Small intestine (tissue), 7 donors: ENCODE measurements at regions not wholly inside any gene's neighbourhood (a gene's known extent, or its start where the extent isn't known, plus 50 kb on each side); places are given as distances from the start of the nearest gene placed in this dataset.
"Not testable (repeated sequence)": the region's sequence is repeated elsewhere in the genome, so short reads cannot be mapped to it uniquely, and the experiment has no call there.

Experiments
- DNase-seq, 2 donors: peaks; one replicate each; pipeline versions ENCODE4 v3.0.0 to v3.0.0-alpha.2; 2013
- FAIRE-seq: peaks from 2 replicates; lab custom pipeline; 2012; peaks lifted over from hg19 to GRCh38; lab: Jason Lieb, UNC
- H3K27ac ChIP-seq, 3 donors: one replicate each; pipeline ENCODE4 v1.5.1; 2013; ENCODE audit warnings: low read length in 2 of 3, mild to moderate bottlenecking in 2 of 3, control low read depth in 1 of 3, inconsistent platforms in 1 of 3, low read depth in 1 of 3, moderate library complexity in 1 of 3
- H3K27me3 ChIP-seq, 3 donors: one replicate each; pipeline ENCODE4 v1.6.1; 2013; ENCODE audit warnings: low read length in 3 of 3, inconsistent platforms in 1 of 3; ENCODE audit not compliant: control insufficient read depth in 3 of 3, insufficient read depth in 3 of 3
- H3K36me3 ChIP-seq, 3 donors: one replicate each; pipeline ENCODE4 v1.6.1; 2013; ENCODE audit warnings: low read length in 3 of 3, inconsistent platforms in 1 of 3, low read depth in 1 of 3, mild to moderate bottlenecking in 1 of 3, moderate library complexity in 1 of 3; ENCODE audit not compliant: control insufficient read depth in 3 of 3, insufficient read depth in 2 of 3
- H3K4me1 ChIP-seq, 3 donors: one replicate each; pipeline ENCODE4 v1.6.1; 2013; ENCODE audit warnings: low read length in 2 of 3, inconsistent platforms in 1 of 3, low read depth in 1 of 3, mild to moderate bottlenecking in 1 of 3, moderate library complexity in 1 of 3; ENCODE audit not compliant: control insufficient read depth in 3 of 3, insufficient read depth in 2 of 3
- H3K4me3 ChIP-seq, 3 donors: one replicate each; pipeline ENCODE4 v1.5.1; 2013; ENCODE audit warnings: low read length in 3 of 3, control low read depth in 1 of 3, inconsistent platforms in 1 of 3, low read depth in 1 of 3, mild to moderate bottlenecking in 1 of 3, moderate library complexity in 1 of 3
- H3K9me3 ChIP-seq, 2 donors: one replicate each; pipeline ENCODE4 v1.6.1; 2013; ENCODE audit warnings: low read depth in 1 of 2, low read length in 1 of 2; ENCODE audit not compliant: control insufficient read depth in 2 of 2, insufficient read depth in 1 of 2
- WGBS, 3 donors: extraction: QIAGEN DNeasy Blood & Tissue Kit; methylation state at CpG; one replicate each; pipeline ENCODE4 v1.1.7; 2013; 5-methylcytosine and 5-hydroxymethylcytosine counted together
- donor health status: healthy with polysubstance abuse.
- donor health status: control.
- donor health status: control.
- donor health status: Bipolar disorder and iron deficiency.
- donor health status: healthy.

DNA sequence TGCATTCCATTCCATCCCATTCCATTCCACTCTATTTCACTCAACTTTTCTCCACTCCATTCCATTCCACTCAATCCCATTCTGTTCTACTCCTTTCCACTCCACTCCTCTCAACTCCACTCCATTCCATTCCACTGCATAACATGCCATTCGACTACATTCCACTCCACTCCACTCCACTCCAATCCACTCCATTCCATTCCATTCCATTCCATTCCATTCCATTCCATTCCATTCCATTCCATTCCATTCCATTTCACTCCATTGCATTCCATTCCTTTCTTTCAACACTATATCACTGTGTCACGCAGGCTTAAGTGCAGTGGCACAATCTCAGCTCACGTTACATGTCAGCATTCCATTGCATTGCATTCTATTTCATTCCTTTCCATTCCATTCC, 1430.4 kb downstream of the TSPY10 start:
- H3K4me3 ChIP-seq, DNase-seq, H3K9me3 ChIP-seq, H3K27me3 ChIP-seq, FAIRE-seq, H3K4me1 ChIP-seq, H3K27ac ChIP-seq, H3K36me3 ChIP-seq: not testable (repeated sequence)
- 5 to 37% (median 30%) methylated on average over 1 to 3 of the region's 3 CpGs for WGBS, 3 donors

DNA sequence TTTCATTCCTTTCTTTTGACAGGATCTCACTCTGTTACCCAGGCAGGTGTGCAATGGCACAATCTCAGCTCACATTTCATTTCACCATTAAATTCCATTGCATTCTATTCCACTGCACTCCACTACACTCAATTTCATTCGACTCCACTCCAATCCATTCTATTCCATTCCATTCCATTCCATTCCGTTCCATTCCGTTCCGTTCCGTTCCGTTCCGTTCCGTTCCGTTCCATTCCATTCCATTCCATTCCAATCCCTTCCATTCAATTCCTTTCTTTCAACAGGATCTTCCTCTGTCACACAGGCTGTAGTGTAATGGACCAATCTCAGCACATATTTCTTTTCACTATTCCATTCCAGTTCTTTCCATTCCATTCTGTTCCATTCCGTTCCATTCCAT, 1445.7 kb downstream of the TSPY10 start:
- Histone ChIP-seq H3K4me1 (no peaks in the 10 kb centered on the region), H3K27ac (no peak overlapping the region), H3K36me3 (no peaks in the 10 kb centered on the region), H3K9me3 (peaks cover 0 to 5% of the 10 kb centered on the region in 2 donors), H3K27me3 (no peaks in the 10 kb centered on the region), H3K4me3 (no peak overlapping the region)
- FAIRE-seq (no peak), DNase-seq (no peak)
- WGBS, 3 donors = 20 to 58% (median 23%) methylated on average over 8 to 10 of the region's 10 CpGs

DNA sequence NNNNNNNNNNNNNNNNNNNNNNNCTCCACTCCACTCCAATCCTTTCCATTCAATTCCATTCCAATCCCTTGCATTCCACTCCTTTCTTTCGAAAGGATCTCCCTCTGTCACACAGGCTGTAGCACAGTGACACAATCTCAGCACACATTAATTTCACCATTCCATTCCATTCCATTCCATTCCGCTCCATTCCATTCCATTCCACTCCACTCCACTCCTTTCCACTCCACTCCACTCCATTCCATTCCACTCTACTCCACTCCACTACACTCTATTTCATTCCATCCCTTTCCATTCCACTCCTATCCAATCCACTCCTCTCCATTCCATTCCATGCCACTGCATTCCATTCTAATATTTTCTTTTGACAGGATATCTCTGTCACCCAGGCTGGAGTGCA, 1459.0 kb downstream of the TSPY10 start:
- no peaks in the 10 kb centered on the region for H3K36me3 ChIP-seq
- 0 to 66% (median 32%) methylated on average over 1 to 2 of the region's 2 CpGs for WGBS, 3 donors
- no peak for FAIRE-seq

DNA sequence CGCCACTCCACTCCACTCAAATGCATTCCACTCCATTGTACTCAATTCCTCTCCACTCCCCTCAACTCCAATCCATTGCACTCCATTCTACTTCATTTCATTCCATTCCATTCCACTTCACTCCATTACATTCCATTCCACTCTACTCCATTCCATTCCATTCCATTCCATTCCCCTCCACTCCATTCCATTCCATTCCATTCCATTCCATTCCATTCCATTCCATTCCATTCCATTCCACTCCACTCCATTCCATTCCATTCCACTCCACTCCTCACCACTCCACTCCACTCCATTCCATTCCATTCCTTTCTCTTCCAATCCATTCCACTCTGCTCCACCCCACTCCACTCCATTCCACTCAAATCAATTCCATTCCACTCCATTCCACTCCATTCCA, 1459.9 kb downstream of the TSPY10 start:
- DNase-seq (no peak), FAIRE-seq (no peak)
- Histone ChIP-seq H3K4me1 (no peaks in the 10 kb centered on the region), H3K36me3 (no peaks in the 10 kb centered on the region), H3K27me3 (no peaks in the 10 kb centered on the region), H3K27ac (no peak overlapping the region), H3K4me3 (no peak overlapping the region), H3K9me3 (peaks cover 0 to 7% of the 10 kb centered on the region in 2 donors)
- WGBS, 3 donors = 0% methylated on average over 1 of the region's 1 CpG; no CpG with 5 or more reads in 2 of the 3 donors

More for the DNA sequence above, 1459.0 kb downstream of the TSPY10 start:
- Histone ChIP-seq H3K4me3 (no peak overlapping the region), H3K27ac (no peak overlapping the region), H3K27me3 (no peaks in the 10 kb centered on the region), H3K9me3 (peaks cover 0 to 7% of the 10 kb centered on the region in 2 donors), H3K4me1 (no peaks in the 10 kb centered on the region)
- no peak for DNase-seq

DNA sequence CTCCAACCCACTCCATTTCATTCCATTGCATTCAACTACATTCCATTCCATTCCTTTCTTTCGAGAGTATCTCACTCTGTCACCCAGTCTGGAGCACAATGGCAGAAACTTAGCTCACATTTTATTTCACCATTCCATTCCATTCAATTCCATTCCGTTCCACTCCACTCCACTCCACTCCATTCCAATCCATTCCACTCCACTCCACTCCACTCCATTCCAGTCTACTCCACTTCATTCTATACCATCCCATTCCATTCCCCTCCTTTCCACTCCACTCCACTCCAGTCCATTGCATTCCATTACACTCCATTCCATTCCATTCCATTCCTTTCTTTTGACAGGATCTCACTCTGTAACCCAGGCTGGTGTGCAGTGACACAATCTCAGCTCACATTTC, 1466.3 kb downstream of the TSPY10 start:
- DNase-seq (no peak), FAIRE-seq (no peak)
- no peaks in the 10 kb centered on the region for H3K4me1 ChIP-seq
- no peak overlapping the region for H3K27ac ChIP-seq
- no peaks in the 10 kb centered on the region for H3K27me3 ChIP-seq
- peaks cover 0 to under 1% of the 10 kb centered on the region in 2 donors for H3K9me3 ChIP-seq
- no peak overlapping the region for H3K4me3 ChIP-seq
- 20 to 48% (median 38%) methylated on average over 1 to 2 of the region's 2 CpGs for WGBS, 3 donors
- no peaks in the 10 kb centered on the region for H3K36me3 ChIP-seq

DNA sequence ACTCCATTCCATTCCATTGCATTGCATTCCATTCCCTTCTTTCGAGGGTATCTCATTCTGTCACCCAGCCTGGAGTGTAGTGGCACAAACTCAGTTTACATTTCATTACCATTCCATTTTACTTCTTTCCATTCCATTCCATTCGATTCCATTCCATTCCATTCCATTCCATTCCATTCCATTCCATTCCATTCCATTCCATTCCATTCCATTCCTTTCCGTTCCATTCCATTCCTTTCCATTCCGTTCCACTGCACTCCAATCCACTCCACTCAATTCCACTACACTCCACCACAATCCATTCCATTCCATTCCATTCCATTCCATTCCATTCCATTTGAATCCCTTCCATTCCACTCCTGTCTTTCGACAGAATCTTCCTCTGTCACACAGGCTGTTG, 1472.0 kb downstream of the TSPY10 start:
- not testable (repeated sequence) for H3K27me3 ChIP-seq, FAIRE-seq, H3K4me1 ChIP-seq, H3K36me3 ChIP-seq, H3K27ac ChIP-seq, DNase-seq, H3K4me3 ChIP-seq, H3K9me3 ChIP-seq
- WGBS, 3 donors = 24 to 47% (median 40%) methylated on average over 3 to 5 of the region's 5 CpGs

DNA sequence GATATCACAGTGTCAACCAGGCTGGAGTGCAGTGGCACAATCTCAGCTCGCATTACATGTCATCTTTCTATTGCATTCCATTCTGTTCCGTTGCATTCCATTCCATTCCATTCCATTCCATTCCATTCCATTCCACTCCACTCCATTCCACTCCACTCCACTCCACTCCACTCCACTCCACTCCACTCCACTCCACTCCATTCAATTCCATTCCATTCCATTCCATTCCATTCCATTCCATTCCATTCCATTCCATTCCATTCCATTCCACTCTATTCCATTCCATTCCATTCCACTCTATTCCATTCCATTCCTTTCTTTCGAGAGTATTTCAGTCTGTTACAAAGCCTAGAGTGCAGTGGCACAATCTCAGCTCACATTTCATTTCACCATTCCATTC, 1486.5 kb downstream of the TSPY10 start:
- not testable (repeated sequence) for FAIRE-seq
- WGBS, 3 donors = 37 to 43% methylated on average over 3 of the region's 3 CpGs; no CpG with 5 or more reads in 1 of the 3 donors

DNA sequence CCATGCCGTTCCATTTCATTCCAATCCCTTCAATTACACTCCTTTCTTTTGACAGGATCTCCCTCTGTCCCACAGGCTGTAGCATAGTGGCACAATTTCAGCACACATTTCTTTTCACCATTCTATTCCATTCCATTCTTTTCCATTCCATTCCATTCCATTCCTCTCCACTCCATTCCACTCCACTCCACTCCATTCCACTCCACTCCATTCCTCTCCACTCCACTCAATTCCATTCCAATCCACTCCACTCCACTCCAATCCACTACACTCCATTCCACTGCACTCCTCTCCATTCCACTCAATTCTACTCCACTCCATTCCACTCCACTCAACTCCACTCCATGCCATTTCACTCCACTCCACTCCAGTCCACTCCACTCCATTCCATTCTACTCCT, 1495.1 kb downstream of the TSPY10 start:
- DNase-seq (no peak), FAIRE-seq (no peak)
- H3K9me3 ChIP-seq = no peaks in the 10 kb centered on the region
- no peak overlapping the region for H3K4me3 ChIP-seq
- H3K27me3 ChIP-seq = no peaks in the 10 kb centered on the region
- 62 to 68% methylated on average over 1 of the region's 1 CpG; no CpG with 5 or more reads in 1 of the 3 donors for WGBS, 3 donors
- no peak overlapping the region for H3K27ac ChIP-seq
- H3K4me1 ChIP-seq = no peaks in the 10 kb centered on the region
- no peaks in the 10 kb centered on the region for H3K36me3 ChIP-seq

More for the DNA sequence above, 1486.5 kb downstream of the TSPY10 start:
- not testable (repeated sequence) for H3K36me3 ChIP-seq, H3K9me3 ChIP-seq, H3K27me3 ChIP-seq, H3K4me3 ChIP-seq, H3K27ac ChIP-seq, DNase-seq, H3K4me1 ChIP-seq

DNA sequence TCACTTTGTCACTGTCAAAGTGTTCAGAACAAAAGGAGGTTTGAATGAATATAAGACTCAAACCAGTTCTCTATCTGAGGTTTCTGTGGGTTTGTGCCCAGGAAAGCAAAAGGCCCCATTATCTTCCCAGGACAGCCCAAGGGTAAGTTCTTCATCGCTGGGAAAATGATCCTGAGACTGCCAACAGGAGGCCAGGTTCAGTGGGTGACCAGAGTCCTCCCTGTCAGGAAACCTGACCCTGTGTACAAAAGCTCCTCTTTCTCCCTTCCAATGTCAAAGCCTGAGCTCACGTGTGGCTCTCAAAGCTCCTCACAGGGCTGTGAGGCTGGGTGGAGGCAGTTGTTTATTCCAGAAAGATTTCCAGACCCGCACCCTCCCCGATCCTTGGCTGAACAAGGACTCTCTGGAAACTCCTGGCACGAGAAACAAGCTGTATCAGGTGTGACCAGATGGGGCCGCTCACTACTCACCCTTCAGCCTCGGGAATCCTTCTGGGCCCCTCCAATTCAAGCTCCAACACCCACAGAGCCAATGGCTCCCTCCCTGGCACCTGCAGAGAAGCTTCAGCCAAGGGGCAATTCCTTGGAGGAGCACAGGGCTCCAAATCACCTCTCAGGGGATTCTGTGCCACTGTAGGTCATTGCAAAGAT, 1516.7 kb downstream of the TSPY10 start:
- FAIRE-seq = no peak
- H3K4me1 ChIP-seq = no peaks in the 10 kb centered on the region
- no peak overlapping the region for H3K27ac ChIP-seq
- no peaks in the 10 kb centered on the region for H3K36me3 ChIP-seq
- no peaks in the 10 kb centered on the region for H3K27me3 ChIP-seq
- H3K9me3 ChIP-seq = peaks cover 0 to 1% of the 10 kb centered on the region in 2 donors
- H3K4me3 ChIP-seq = no peak overlapping the region
- WGBS, 3 donors = 40 to 44% methylated on average over 6 to 7 of the region's 7 CpGs; no CpG with 5 or more reads in 1 of the 3 donors
- DNase-seq = no peak
